Endothelial cell of umbilical vein (primary cell): ENCODE measurements at regions not wholly inside any gene's neighbourhood (a gene's known extent, or its start where the extent isn't known, plus 50 kb on each side); places are given as distances from the start of the nearest gene placed in this dataset.

ENCODE experiments used
- BruUV-seq: library from RNA; stranded (reverse); fragments of 400-500 nt; replicated peaks from 2 replicates; lab custom pipeline; 2021; lab: Mats Ljungman, UMichigan
- CTCF ChIA-PET: fragments of 300-600, 350-600 bp; sonication (Branson Sonifier 250); formaldehyde crosslinking; loops from one replicate; lab custom pipeline; 2021; ENCODE audit warnings: antibody characterized with exemption, inconsistent platforms; lab: Charles Lee
- POLR2A ChIA-PET: fragments of 300-600, 350-600 bp; sonication (Branson Sonifier 250); formaldehyde crosslinking; loops from one replicate; lab custom pipeline; 2021; ENCODE audit warnings: antibody characterized with exemption, inconsistent platforms; lab: Charles Lee
- DNase-seq: peaks from one replicate; pipeline ENCODE4 v3.0.0-alpha.2; 2011; ENCODE audit warnings: low read depth, low spot score
- FAIRE-seq: peaks from 2 replicates; lab custom pipeline; 2011; peaks lifted over from hg19 to GRCh38; lab: Jason Lieb, UNC
- H2AFZ ChIP-seq: 2 replicates; pipeline ENCODE4 v1.6.0; 2012; ENCODE audit warnings: low read depth, low read length, control low read depth, inconsistent platforms
- H3K27ac ChIP-seq: 2 replicates; pipeline ENCODE4 v1.5.1; 2011; ENCODE audit warnings: low read depth, mild to moderate bottlenecking, control low read depth, low read length, moderate library complexity; ENCODE audit not compliant: insufficient read depth
- H3K27me3 ChIP-seq, 2 experiments: 2 replicates each; pipeline versions ENCODE4 v1.6.0 to v1.6.1; 2011; ENCODE audit warnings: low read length in 2 of 2, mixed read lengths in 1 of 2; ENCODE audit not compliant: control insufficient read depth in 2 of 2, insufficient read depth in 2 of 2
- H3K36me3 ChIP-seq, 2 experiments: 2 replicates in 1 of 2; 3 replicates in 1 of 2; pipeline ENCODE4 v1.5.1; 2011; ENCODE audit warnings: low read length in 2 of 2, mild to moderate bottlenecking in 1 of 2, moderate library complexity in 1 of 2; ENCODE audit not compliant: control insufficient read depth in 2 of 2, insufficient read depth in 2 of 2; ENCODE audit errors: extremely low read depth in 1 of 2
- H3K4me1 ChIP-seq: 3 replicates; pipeline ENCODE4 v1.5.1; 2011; ENCODE audit warnings: mild to moderate bottlenecking, low read length; ENCODE audit not compliant: control insufficient read depth, insufficient read depth; ENCODE audit errors: extremely low read depth
- H3K4me2 ChIP-seq: 2 replicates; pipeline ENCODE4 v1.6.1; 2011; ENCODE audit warnings: low read length, control low read depth, mixed read lengths; ENCODE audit not compliant: insufficient read depth
- H3K4me3 ChIP-seq, 3 experiments: fragments of 200-600 bp in 1 of 3; sonication (generic), shearing (Covaris generic) in 1 of 3; replicated peaks in 1 of 3; 2 replicates each; pipeline ENCODE4 v1.5.1; 2011 to 2016; ENCODE audit warnings: control low read depth in 3 of 3, low read length in 3 of 3, mild to moderate bottlenecking in 2 of 3, inconsistent platforms in 1 of 3, low read depth in 1 of 3, moderate library complexity in 1 of 3; ENCODE audit not compliant: insufficient read depth in 1 of 3
- H3K79me2 ChIP-seq: 2 replicates; pipeline ENCODE4 v1.6.0; 2012; ENCODE audit warnings: low read length, inconsistent platforms; ENCODE audit not compliant: control insufficient read depth, insufficient read depth
- H3K9ac ChIP-seq: replicated peaks from 2 replicates; pipeline ENCODE3; 2011; ENCODE audit warnings: low read length, control low read depth; ENCODE audit not compliant: insufficient read depth; ENCODE audit errors: extremely low read depth
- H3K9me1 ChIP-seq: replicated peaks from 3 replicates; pipeline ENCODE4 v1.6.0; 2011; ENCODE audit warnings: mild to moderate bottlenecking, low read length; ENCODE audit not compliant: control insufficient read depth, insufficient read depth; ENCODE audit errors: extremely low read depth
- H3K9me3 ChIP-seq: replicated peaks from 2 replicates; pipeline ENCODE4 v1.5.1; 2012; ENCODE audit warnings: low read length, inconsistent platforms; ENCODE audit not compliant: control insufficient read depth, insufficient read depth
- H4K20me1 ChIP-seq: replicated peaks from 2 replicates; pipeline ENCODE3; 2011; ENCODE audit warnings: mild to moderate bottlenecking, low read length; ENCODE audit not compliant: control insufficient read depth, insufficient read depth; ENCODE audit errors: extremely low read depth
- CTCF ChIP-seq, 2 donors: IDR thresholded peaks; 1 replicate in 1 of 2; 2 replicates in 1 of 2; pipeline ENCODE4 v1.5.1; 2011; ENCODE audit warnings: low read length in 2 of 2, mild to moderate bottlenecking in 2 of 2, moderate library complexity in 2 of 2, control low read depth in 1 of 2, inconsistent platforms in 1 of 2, low read depth in 1 of 2; ENCODE audit not compliant: insufficient read depth in 1 of 2; ENCODE audit errors: extremely low read depth in 1 of 2
- EZH2 ChIP-seq: IDR thresholded peaks from 2 replicates; pipeline ENCODE4 v1.6.1; 2012; ENCODE audit warnings: borderline replicate concordance, low read depth, mild to moderate bottlenecking, moderate library complexity, low read length, inconsistent platforms; ENCODE audit not compliant: severe bottlenecking
- GATA2 ChIP-seq: IDR thresholded peaks from 2 replicates; pipeline ENCODE4 v1.7.0; 2011; ENCODE audit warnings: low read depth, mild to moderate bottlenecking, moderate library complexity, mixed read lengths, low read length; ENCODE audit not compliant: insufficient read length, insufficient read depth
- JUN ChIP-seq: IDR thresholded peaks from 2 replicates; pipeline ENCODE4 v1.6.1; 2011; ENCODE audit warnings: borderline replicate concordance, low read depth; ENCODE audit not compliant: insufficient read length, insufficient read depth
- POLR2A ChIP-seq: IDR thresholded peaks from 2 replicates; pipeline ENCODE4 v1.6.1; 2012; ENCODE audit warnings: low read depth, mild to moderate bottlenecking, control low read depth, low read length
- POLR2AphosphoS5 ChIP-seq: IDR thresholded peaks from 2 replicates; pipeline ENCODE4 v1.6.1; 2012; ENCODE audit warnings: low read depth, mild to moderate bottlenecking, control low read depth, low read length, moderate library complexity; ENCODE audit not compliant: insufficient read depth
- dilution Hi-C: fragments of 300-500 bp; cut with MboI; formaldehyde crosslinking; loops from one replicate; pipeline ENCODE4 v1.15.0; 2019; ENCODE audit warnings: low sequenced_read_pairs; ENCODE audit not compliant: extremely low pct_ligation_motif_present
- intact Hi-C: fragments of 100-400 bp; cut with micrococcal nuclease; formaldehyde crosslinking; loops from one replicate; pipeline ENCODE4 v1.10.0; 2022
- TF ChIP-seq, protein P1 (sequence below): IDR thresholded peaks from 2 replicates; pipeline ENCODE4 v1.6.1; 2011; ENCODE audit not compliant: insufficient read depth, insufficient read length

DNA sequence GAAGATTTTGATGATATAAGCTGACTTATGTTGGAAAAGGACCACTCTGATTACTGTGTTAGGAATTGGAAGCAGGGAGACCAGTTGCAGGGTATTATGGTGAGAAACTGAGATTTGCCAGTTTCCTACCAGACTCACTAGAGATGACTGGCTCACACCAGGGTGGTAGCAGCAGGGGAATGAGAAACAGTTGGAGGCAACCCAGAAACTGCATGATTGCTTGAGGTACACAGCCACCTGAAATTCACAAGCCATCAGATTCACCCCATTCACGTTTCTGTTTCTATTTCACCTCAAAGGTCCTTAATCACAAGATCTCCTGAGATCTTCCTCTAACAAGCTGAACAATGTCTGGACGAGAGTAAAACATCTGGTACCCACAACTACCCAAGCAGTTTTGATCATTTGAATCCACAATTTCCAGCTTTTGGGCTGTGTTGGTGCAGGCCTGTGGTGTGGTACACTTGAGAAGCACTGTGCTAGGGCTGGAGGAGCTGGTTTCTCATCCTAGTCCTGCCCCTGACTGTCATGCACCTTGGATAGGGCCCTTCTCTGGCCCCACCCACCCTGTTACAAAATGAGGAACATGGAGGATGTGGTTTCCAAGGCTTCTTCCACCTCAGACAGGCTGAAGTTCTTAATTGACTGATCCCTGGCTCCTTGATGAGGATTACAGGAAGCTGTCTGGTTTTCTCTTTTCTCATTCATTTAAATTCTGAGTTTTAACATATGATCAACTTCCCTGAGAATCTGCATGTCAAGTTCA, 233.4 kb downstream of the INSC start:
- no peak overlapping the region for H3K27ac ChIP-seq
- no peak for FAIRE-seq
- CTCF ChIA-PET = no interaction called here
- no peaks in the 10 kb centered on the region for H3K79me2 ChIP-seq
- no peak for DNase-seq
- no peak overlapping the region for H3K4me3 ChIP-seq
- no peaks in the 10 kb centered on the region for H3K27me3 ChIP-seq
- no peak overlapping the region for H3K9ac ChIP-seq
- H3K36me3 ChIP-seq = no peaks in the 10 kb centered on the region
- no peak for TF ChIP-seq EZH2
- no peak for TF ChIP-seq CTCF (IDR thresholded peaks at IDR 0.05; ENCODE audit: extremely low read depth in 1 of 2, insufficient read depth in 1 of 2, low read depth in 1 of 2, low read length in 2 of 2)
- no peak for TF ChIP-seq POLR2AphosphoS5
- no peak for TF ChIP-seq JUN
- TF ChIP-seq POLR2A = no peak
- TF ChIP-seq, protein P1, sequence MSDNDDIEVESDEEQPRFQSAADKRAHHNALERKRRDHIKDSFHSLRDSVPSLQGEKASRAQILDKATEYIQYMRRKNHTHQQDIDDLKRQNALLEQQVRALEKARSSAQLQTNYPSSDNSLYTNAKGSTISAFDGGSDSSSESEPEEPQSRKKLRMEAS = no peak
- TF ChIP-seq GATA2 = no peak
- H3K4me1 ChIP-seq = no peaks in the 10 kb centered on the region
- H4K20me1 ChIP-seq = no peaks in the 10 kb centered on the region
- no peak overlapping the region for H3K4me2 ChIP-seq
- no peak overlapping the region for H2AFZ ChIP-seq
- intact Hi-C loops (no loop called here), dilution Hi-C loops (no loop called here)
- H3K9me1 ChIP-seq = no peaks in the 10 kb centered on the region
- no TSS peak for BruUV-seq
- no peaks in the 10 kb centered on the region for H3K9me3 ChIP-seq
- POLR2A ChIA-PET = no interaction called here
